Motor neuron (in vitro differentiated cells): ENCODE measurements at regions not wholly inside any gene's neighbourhood (a gene's known extent, or its start where the extent isn't known, plus 50 kb on each side); places are given as distances from the start of the nearest gene placed in this dataset.
A peak's percentile ranks its signal among the peaks of the same experiment; 100 is the strongest.
"Not testable (repeated sequence)": the region's sequence is repeated elsewhere in the genome, so short reads cannot be mapped to it uniquely, and the experiment has no call there.

Experiments
- ATAC-seq, 8 experiments: fragments of 200-7000 bp; cut with Tn5 transposase; replicated peaks in 6 of 8; 2 replicates each; pipeline ENCODE4 v1.8.0; 2021; ENCODE audit warnings: mild to moderate bottlenecking in 8 of 8, moderate library complexity in 8 of 8
- H3K27ac ChIP-seq, 2 donors: fragments of 250-450 bp; sonication (Bioruptor Pico); 2 replicates each; pipeline ENCODE4 v1.9.0; 2021; ENCODE audit warnings: antibody characterized with exemption in 2 of 2, mild to moderate bottlenecking in 2 of 2, moderate library complexity in 1 of 2
- H3K4me1 ChIP-seq, 2 donors: fragments of 250-450 bp; sonication (Bioruptor Pico); replicated peaks in 1 of 2; 2 replicates each; pipeline ENCODE4 v1.6.1; 2021; ENCODE audit warnings: antibody characterized with exemption in 2 of 2, mild to moderate bottlenecking in 2 of 2, moderate library complexity in 1 of 2
- H3K4me3 ChIP-seq, 5 donors: fragments of 250-450 bp; sonication (Bioruptor Pico); 2 replicates each; pipeline ENCODE4 v1.9.0; 2021; ENCODE audit warnings: antibody characterized with exemption in 5 of 5, mild to moderate bottlenecking in 5 of 5, moderate library complexity in 4 of 5
- WGBS, 10 experiments: fragments of 450-650 bp; shearing (Covaris generic); methylation state at CpG; one replicate each; pipeline ENCODE4 v1.0.0; 2022; 5-methylcytosine and 5-hydroxymethylcytosine counted together
- in situ Hi-C, 9 experiments: fragments of 400-800 bp; cut with MboI; loops; one replicate each; pipeline ENCODE4 v1.15.0; 2021; ENCODE audit warnings: low sequenced_read_pairs in 9 of 9, low pct_unique_long_range_greater_than_20kb in 2 of 9; ENCODE audit not compliant: unreplicated experiment in 9 of 9

DNA sequence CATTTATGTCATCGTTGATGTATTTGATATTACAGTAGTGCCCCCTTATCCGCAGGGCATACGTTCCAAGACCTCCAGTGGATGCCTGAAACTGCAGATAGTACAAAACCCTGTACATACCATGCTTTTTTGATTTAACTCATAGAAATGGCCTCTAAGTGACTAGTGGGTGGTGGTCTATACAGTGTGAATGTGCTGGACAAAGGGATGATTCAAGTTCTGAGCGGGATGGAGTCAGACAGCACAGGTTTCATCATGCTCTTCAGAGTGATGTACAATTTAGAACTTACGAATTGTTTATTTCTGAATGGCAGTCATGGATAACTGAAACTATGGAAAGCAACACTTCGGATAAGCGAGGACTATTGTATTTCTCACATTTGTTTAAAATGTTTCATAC, 473.1 kb upstream of the FANCL start:
- no peak overlapping the region for H3K4me3 ChIP-seq
- H3K4me1 ChIP-seq = peaks cover 0 to 8% of the 10 kb centered on the region in 2 donors
- in situ Hi-C loops = no loop called here
- ATAC-seq = peak in 3 of 8 experiments; percentile 44 to 72 (median 50)
- WGBS, 10 experiments = 30 to 100% (median 92%) methylated on average over 3 to 7 of the region's 7 CpGs
- no peak overlapping the region for H3K27ac ChIP-seq

DNA sequence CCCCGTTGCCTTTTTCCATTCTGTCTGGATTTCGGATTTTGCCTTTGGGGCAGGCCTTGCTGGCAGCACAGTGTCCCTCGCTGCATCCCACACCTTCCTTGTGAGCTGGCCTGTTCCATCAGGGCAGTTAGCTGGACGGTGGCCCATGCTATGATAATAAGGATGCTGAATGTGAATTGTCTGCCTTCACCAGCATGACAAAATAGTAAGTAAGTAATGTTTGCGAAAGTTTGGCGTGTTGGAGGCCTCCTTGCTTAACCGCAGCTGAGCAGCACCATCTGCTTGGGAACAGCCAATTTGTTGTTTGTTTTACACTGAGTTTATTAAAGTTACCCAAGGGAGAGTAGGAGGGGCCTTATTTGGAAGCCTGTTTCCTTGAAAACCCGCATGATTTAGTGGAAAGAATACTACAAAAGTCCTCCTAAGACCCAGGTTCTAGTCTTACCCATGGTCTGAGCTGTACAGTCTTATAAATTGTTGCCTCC, 469.7 kb upstream of the FANCL start:
- WGBS, 10 experiments = 20 to 96% (median 57%) methylated on average over 1 to 7 of the region's 8 CpGs; no CpG with 5 or more reads in 1 of the 10 experiments

DNA sequence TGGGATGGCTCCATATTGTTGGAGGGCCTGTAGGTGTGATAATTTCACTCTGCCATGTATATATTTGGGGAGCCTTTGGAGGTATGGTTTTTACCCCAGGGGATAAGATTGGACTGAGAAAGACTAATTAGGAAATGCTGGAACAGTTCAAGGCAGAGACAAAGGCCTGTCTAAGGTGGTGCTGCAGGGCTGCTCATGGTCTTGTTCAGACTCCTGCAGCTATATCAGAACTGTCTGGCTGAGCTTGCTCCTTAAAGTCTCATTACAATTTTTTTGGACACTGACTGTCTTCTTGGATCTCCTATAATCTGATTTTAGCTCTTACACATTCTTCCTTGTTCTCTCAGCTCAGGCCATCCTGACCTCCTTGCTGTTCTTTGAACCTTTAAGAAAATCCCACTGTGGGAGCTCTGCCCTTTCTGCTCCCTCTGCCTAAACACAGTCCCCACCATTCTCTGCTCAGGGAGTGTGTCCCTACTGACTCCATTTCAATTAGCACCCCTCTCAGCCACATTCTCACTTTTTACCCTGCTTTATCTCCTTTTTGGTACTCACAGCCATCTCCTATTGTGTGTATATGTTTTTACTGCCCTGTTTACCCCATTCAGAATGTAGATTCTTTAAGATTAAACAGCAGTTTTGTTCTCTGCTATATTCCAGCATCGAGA, 468.7 kb upstream of the FANCL start:
- Histone ChIP-seq H3K4me3 (no peak overlapping the region), H3K4me1 (peaks cover 0 to 4% of the 10 kb centered on the region in 2 donors), H3K27ac (no peak overlapping the region)
- in situ Hi-C loops = no loop called here
- no peak for ATAC-seq
- 0 to 100% (median 50%) methylated on average over 1 of the region's 1 CpG; no CpG with 5 or more reads in 4 of the 10 experiments for WGBS, 10 experiments

More for the DNA sequence above, 469.7 kb upstream of the FANCL start:
- Histone ChIP-seq H3K4me1 (peaks cover 0 to 4% of the 10 kb centered on the region in 2 donors), H3K4me3 (no peak overlapping the region), H3K27ac (no peak overlapping the region)
- in situ Hi-C loops = no loop called here
- no peak for ATAC-seq

DNA sequence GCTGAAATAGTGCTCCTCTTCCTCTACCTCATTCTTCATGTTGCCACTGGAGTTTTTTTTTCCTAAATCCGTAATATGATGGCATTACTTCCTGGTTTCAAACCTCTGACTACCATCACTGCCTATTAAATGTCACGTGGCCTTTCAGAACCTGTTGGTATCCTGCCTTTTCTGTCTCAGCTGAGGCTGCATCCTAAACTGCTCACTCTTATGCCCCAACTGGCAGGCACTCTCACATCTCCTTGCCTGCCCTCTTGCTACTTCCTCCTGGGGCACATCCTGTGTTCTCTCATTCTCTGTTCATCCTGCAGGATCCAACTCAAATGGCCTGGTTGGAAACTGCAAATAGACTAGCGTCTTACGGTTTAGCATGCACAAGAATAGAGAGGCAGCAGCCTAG, 468.1 kb upstream of the FANCL start:
- in situ Hi-C loops = no loop called here
- Histone ChIP-seq H3K27ac (no peak overlapping the region), H3K4me1 (peaks cover 0 to 3% of the 10 kb centered on the region in 2 donors), H3K4me3 (no peak overlapping the region)
- no peak for ATAC-seq
- 0 to 100% (median 82%) methylated on average over 2 to 4 of the region's 4 CpGs; no CpG with 5 or more reads in 1 of the 10 experiments for WGBS, 10 experiments

DNA sequence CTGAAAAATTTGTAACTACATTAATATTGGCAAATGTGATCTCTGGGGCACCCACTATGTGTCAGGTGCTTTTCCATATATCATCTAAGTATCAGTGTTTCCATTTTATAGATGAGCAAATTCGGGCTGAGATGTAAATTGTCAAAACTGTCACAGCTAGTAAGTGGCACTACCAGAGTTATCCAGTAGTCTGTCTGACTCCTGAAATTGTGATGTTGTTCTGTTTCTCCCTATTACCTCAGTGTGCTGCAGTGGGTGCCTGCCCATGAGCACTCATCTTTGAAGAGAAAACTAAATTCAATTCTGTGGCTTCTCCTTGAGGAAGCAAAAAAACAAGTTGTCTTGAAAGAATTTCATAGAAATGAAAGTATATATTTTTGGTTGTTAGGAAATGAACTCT, 467.4 kb upstream of the FANCL start:
- Histone ChIP-seq H3K4me3 (no peak overlapping the region), H3K27ac (no peak overlapping the region), H3K4me1 (no peaks in the 10 kb centered on the region)
- ATAC-seq = no peak
- in situ Hi-C loops = no loop called here
- 0 to 78% (median 28%) methylated on average over 1 of the region's 1 CpG; no CpG with 5 or more reads in 2 of the 10 experiments for WGBS, 10 experiments

GRCh38 chr2:58702302-58702885, 461.3 kb upstream of the FANCL start:
- ATAC-seq = no peak
- in situ Hi-C loops = no loop called here
- Histone ChIP-seq H3K4me1 (peaks cover 0 to 6% of the 10 kb centered on the region in 2 donors), H3K4me3 (no peak overlapping the region), H3K27ac (no peak overlapping the region)
- WGBS, 10 experiments = 0 to 100% (median 50%) methylated on average over 1 to 2 of the region's 2 CpGs; no CpG with 5 or more reads in 6 of the 10 experiments

DNA sequence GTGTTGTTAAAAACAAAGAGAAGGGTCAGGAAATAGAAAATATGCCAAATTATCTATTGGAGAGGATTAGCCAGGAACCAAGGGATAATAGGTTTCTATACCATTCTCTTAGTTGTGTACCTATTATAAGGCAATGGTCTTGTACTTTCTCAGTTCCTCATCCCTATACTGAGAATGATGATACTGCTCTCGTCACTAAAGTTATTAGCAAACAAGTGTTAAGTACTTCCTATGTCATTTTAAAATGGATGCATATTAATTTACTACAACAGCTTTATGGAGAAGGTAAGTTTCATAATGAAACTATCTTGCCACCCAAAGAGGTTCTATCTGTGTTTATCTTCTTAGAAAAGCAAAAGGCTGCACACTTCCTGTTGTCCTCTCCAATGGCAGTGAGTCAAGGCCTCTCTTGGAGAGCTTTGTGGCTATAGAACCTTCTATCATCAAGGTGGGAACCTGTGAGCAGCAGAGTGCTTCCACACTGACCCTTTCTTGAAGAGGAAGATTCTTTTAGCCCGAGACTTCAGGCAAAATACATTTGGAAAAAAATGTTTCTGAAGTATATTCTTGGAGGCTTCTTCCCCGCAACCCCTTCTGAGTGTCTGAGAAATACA, 460.7 kb upstream of the FANCL start:
- in situ Hi-C loops = no loop called here
- Histone ChIP-seq H3K4me3 (no peak overlapping the region), H3K27ac (no peak overlapping the region), H3K4me1 (peaks cover 0 to 6% of the 10 kb centered on the region in 2 donors)
- WGBS, 10 experiments = 18 to 100% (median 76%) methylated on average over 1 to 3 of the region's 3 CpGs; no CpG with 5 or more reads in 1 of the 10 experiments
- no peak for ATAC-seq

DNA sequence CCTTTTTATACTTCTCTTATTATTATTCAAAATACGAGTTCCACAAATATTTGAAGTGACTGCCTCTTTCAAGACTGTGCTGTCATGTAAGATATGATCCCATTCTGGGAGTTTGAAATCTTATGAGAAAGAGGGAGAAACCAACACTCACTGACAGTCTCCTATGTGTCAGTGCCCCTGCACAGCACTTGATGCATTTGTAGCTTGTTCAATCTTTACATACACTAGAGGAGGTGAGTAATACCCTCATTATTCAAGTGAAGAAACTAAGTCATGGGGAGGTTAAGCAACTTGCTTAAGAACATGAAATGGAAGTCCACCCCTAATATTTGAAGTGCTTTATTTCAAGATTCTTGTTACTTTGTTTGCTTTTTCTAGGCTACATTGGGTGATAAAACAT, 459.5 kb upstream of the FANCL start:
- 0 to 100% (median 90%) methylated on average over 1 of the region's 1 CpG; no CpG with 5 or more reads in 3 of the 10 experiments for WGBS, 10 experiments
- Histone ChIP-seq H3K4me3 (no peak overlapping the region), H3K4me1 (peaks cover 0 to 6% of the 10 kb centered on the region in 2 donors), H3K27ac (no peak overlapping the region)
- no peak for ATAC-seq
- in situ Hi-C loops = no loop called here

- Histone ChIP-seq H3K4me3 (no peak overlapping the region), H3K4me1 (peaks cover 0 to 6% of the 10 kb centered on the region in 2 donors), H3K27ac (no peak overlapping the region)
- in situ Hi-C loops = no loop called here
- ATAC-seq = no peak
- WGBS, 10 experiments = 0 to 91% (median 64%) methylated on average over 1 to 3 of the region's 3 CpGs; no CpG with 5 or more reads in 1 of the 10 experiments
These were observed 458.3 kb upstream of the FANCL start for GRCh38 chr2:58699411-58699810.

GRCh38 chr2:58698620-58699019, 457.5 kb upstream of the FANCL start:
- Histone ChIP-seq H3K27ac (no peak overlapping the region), H3K4me3 (no peak overlapping the region), H3K4me1 (peaks cover 0 to 6% of the 10 kb centered on the region in 2 donors)
- ATAC-seq = no peak
- WGBS, 10 experiments = 35 to 92% (median 81%) methylated on average over 3 to 4 of the region's 4 CpGs
- in situ Hi-C loops = no loop called here

DNA sequence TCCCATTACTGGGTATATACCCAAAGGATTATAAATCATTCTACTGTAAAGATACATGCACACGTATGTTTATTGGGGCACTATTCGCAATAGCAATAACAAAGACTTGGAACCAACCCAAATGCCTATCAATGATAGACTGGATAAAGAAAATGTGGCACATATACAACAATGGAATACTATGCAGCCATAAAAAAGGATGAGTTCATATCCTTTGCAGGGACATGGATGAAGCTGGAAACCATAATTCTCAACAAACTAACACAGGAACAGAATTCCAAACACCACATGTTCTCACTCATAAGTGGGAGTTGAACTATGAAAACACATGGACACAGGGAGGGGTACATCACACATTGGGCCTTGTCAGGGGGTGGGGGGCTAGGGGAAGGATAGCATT, 453.0 kb upstream of the FANCL start:
- in situ Hi-C loops, H3K27ac ChIP-seq, ATAC-seq, H3K4me3 ChIP-seq, H3K4me1 ChIP-seq: not testable (repeated sequence)
- 58 to 100% (median 76%) methylated on average over 1 to 2 of the region's 2 CpGs; no CpG with 5 or more reads in 2 of the 10 experiments for WGBS, 10 experiments

- WGBS, 10 experiments = 8 to 86% (median 29%) methylated on average over 1 to 2 of the region's 2 CpGs; no CpG with 5 or more reads in 1 of the 10 experiments
- H3K27ac ChIP-seq, ATAC-seq, H3K4me1 ChIP-seq, in situ Hi-C loops, H3K4me3 ChIP-seq: not testable (repeated sequence)
These were observed 449.9 kb upstream of the FANCL start for GRCh38 chr2:58691041-58691440.

DNA sequence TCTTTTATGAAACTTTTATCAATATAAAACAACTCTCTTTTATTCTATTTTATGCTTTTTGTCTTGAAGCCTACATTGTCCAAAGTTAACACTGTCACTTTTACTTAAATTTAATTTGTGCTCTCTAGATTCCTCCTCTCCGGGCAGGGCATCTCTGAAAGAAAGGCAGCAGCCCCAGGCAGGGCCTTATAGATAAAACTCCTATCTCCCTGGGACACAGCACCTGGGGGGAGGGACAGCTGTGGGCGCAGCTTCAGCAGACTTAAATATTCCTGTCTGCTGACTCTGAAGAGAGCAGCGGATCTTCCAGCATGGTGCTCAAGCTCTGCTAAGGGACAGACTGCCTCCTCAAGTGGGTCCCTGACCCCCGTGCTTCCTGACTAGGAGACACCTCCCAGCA, 447.7 kb upstream of the FANCL start:
- in situ Hi-C loops = no loop called here
- WGBS, 10 experiments = 0 to 100% (median 50%) methylated on average over 1 to 4 of the region's 4 CpGs; no CpG with 5 or more reads in 2 of the 10 experiments
- no peak for ATAC-seq
- Histone ChIP-seq H3K4me1 (no peaks in the 10 kb centered on the region), H3K4me3 (no peak overlapping the region), H3K27ac (no peak overlapping the region)
